Natural killer cell (primary cell): ENCODE measurements at regions not wholly inside any gene's neighbourhood (a gene's known extent, or its start where the extent isn't known, plus 50 kb on each side); places are given as distances from the start of the nearest gene placed in this dataset.

Source experiments
- ATAC-seq, 3 donors: fragments of 150-1000 bp in 2 of 3; fragments of 200-7000 bp in 1 of 3; cut with Tn5 transposase; 1 replicate in 1 of 3; 2 replicates in 2 of 3; pipeline ENCODE4 v1.10.0; 2021; ENCODE audit warnings: mild to moderate bottlenecking in 2 of 3, moderate library complexity in 2 of 3
- DNase-seq, 2 donors: peaks; one replicate each; pipeline versions ENCODE4 v3.0.0 to v3.0.0-alpha.2; 2013 to 2021; ENCODE audit warnings: mixed read lengths in 1 of 2
- H3K27ac ChIP-seq: one replicate; pipeline ENCODE4 v1.5.1; 2013; ENCODE audit warnings: mild to moderate bottlenecking, low read length
- H3K27me3 ChIP-seq: one replicate; pipeline ENCODE4 v1.6.1; 2013; ENCODE audit warnings: low read length; ENCODE audit not compliant: control insufficient read depth, insufficient read depth
- H3K36me3 ChIP-seq: one replicate; pipeline ENCODE4 v1.6.1; 2013; ENCODE audit warnings: low read length; ENCODE audit not compliant: control insufficient read depth, insufficient read depth
- H3K4me1 ChIP-seq: one replicate; pipeline ENCODE4 v1.6.1; 2013; ENCODE audit warnings: low read length; ENCODE audit not compliant: control insufficient read depth, insufficient read depth
- H3K4me3 ChIP-seq: one replicate; pipeline ENCODE4 v1.5.1; 2013; ENCODE audit warnings: low read length
- H3K9me3 ChIP-seq: one replicate; pipeline ENCODE4 v1.6.1; 2013; ENCODE audit warnings: low read length; ENCODE audit not compliant: control insufficient read depth, insufficient read depth
- H3K27ac Mint-ChIP-seq, 2 donors: one replicate each; pipeline ENCODE4 v1.8.0; 2022; ENCODE audit warnings: mild to moderate bottlenecking in 2 of 2, mixed read lengths in 2 of 2, moderate library complexity in 1 of 2
- H3K27me3 Mint-ChIP-seq, 2 donors: one replicate each; pipeline ENCODE4 v1.8.0; 2022; ENCODE audit warnings: low read depth in 2 of 2, mixed read lengths in 2 of 2
- H3K36me3 Mint-ChIP-seq: one replicate; pipeline ENCODE4 v1.8.0; 2022; ENCODE audit warnings: mixed read lengths
- H3K4me1 Mint-ChIP-seq, 2 donors: one replicate each; pipeline ENCODE4 v1.8.0; 2022; ENCODE audit warnings: mixed read lengths in 2 of 2
- H3K4me3 Mint-ChIP-seq: one replicate; pipeline ENCODE4 v1.8.0; 2022; ENCODE audit warnings: mild to moderate bottlenecking, moderate library complexity, mixed read lengths
- H3K9me3 Mint-ChIP-seq, 2 donors: one replicate each; pipeline ENCODE4 v1.8.0; 2022; ENCODE audit warnings: mixed read lengths in 2 of 2
- WGBS: methylation state at CpG from one replicate; pipeline ENCODE4 v1.1.7; 2013; ENCODE audit warnings: missing lambda C conversion rate; ENCODE audit not compliant: insufficient coverage; 5-methylcytosine and 5-hydroxymethylcytosine counted together
- intact Hi-C: fragments of 100-400 bp; cut with micrococcal nuclease; formaldehyde crosslinking; loops from one replicate; pipeline ENCODE4 v1.14.2; 2022
- TF ChIP-seq, protein P1 (sequence below): fragments of 200-600 bp; IDR thresholded peaks from one replicate; pipeline ENCODE4 v1.8.0; 2022; ENCODE audit warnings: antibody characterized with exemption

DNA sequence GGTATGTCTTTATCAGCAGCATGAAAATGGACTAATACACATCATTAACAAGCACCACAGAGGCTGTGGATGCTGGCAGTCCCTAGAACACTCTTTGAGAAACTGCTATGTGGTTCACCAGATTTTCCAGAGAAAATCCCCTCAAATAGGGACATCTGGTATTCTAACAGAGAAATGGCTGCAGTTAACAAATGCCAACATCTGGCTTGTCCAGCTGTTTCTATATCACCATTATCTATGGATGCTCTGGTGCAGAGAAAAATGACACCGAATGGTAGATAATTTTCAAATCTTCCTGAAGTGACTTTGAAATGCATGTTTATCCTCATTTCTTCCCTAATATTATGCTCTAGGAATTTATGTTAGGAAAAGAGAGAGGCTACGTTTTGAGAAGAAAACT, 403.5 kb upstream of the PROX1 start:
- intact Hi-C loops, result no loop called here
- no peaks in the 10 kb centered on the region for H3K4me1 Mint-ChIP-seq
- Histone ChIP-seq H3K9me3 (no peaks in the 10 kb centered on the region), H3K4me1 (no peaks in the 10 kb centered on the region), H3K27me3 (no peaks in the 10 kb centered on the region), H3K4me3 (no peak overlapping the region), H3K36me3 (no peaks in the 10 kb centered on the region), H3K27ac (no peak overlapping the region)
- H3K27me3 Mint-ChIP-seq, result peaks cover 0 to 7% of the 10 kb centered on the region in 2 donors
- DNase-seq (no peak), ATAC-seq (no peak)
- no peaks in the 10 kb centered on the region for H3K36me3 Mint-ChIP-seq
- WGBS, result no CpG with 5 or more reads among the region's 2 CpGs
- H3K4me3 Mint-ChIP-seq, result no peak overlapping the region
- TF ChIP-seq, protein P1, sequence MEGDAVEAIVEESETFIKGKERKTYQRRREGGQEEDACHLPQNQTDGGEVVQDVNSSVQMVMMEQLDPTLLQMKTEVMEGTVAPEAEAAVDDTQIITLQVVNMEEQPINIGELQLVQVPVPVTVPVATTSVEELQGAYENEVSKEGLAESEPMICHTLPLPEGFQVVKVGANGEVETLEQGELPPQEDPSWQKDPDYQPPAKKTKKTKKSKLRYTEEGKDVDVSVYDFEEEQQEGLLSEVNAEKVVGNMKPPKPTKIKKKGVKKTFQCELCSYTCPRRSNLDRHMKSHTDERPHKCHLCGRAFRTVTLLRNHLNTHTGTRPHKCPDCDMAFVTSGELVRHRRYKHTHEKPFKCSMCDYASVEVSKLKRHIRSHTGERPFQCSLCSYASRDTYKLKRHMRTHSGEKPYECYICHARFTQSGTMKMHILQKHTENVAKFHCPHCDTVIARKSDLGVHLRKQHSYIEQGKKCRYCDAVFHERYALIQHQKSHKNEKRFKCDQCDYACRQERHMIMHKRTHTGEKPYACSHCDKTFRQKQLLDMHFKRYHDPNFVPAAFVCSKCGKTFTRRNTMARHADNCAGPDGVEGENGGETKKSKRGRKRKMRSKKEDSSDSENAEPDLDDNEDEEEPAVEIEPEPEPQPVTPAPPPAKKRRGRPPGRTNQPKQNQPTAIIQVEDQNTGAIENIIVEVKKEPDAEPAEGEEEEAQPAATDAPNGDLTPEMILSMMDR, result no peak
- H3K9me3 Mint-ChIP-seq, result no peaks in the 10 kb centered on the region
- H3K27ac Mint-ChIP-seq, result no peak overlapping the region

GRCh38 chr1:213585402-213585801, 402.4 kb upstream of the PROX1 start:
- Histone ChIP-seq H3K27me3 (no peaks in the 10 kb centered on the region), H3K36me3 (no peaks in the 10 kb centered on the region), H3K4me3 (no peak overlapping the region), H3K4me1 (no peaks in the 10 kb centered on the region), H3K9me3 (no peaks in the 10 kb centered on the region), H3K27ac (no peak overlapping the region)
- intact Hi-C loops, result no loop called here
- 83% methylated on average over 2 of the region's 2 CpGs for WGBS
- Mint-ChIP-seq H3K27ac (no peak overlapping the region), H3K4me1 (no peaks in the 10 kb centered on the region), H3K9me3 (no peaks in the 10 kb centered on the region), H3K36me3 (no peaks in the 10 kb centered on the region), H3K27me3 (peaks cover 0 to 7% of the 10 kb centered on the region in 2 donors), H3K4me3 (no peak overlapping the region)
- TF ChIP-seq, protein P1, result no peak
- no peak for DNase-seq
- ATAC-seq, result no peak

- H3K9me3 Mint-ChIP-seq, result no peaks in the 10 kb centered on the region
- no peak for ATAC-seq
- H3K4me1 Mint-ChIP-seq, result no peaks in the 10 kb centered on the region
- H3K27me3 ChIP-seq, result no peaks in the 10 kb centered on the region
- no peak overlapping the region for H3K27ac ChIP-seq
- H3K36me3 ChIP-seq, result no peaks in the 10 kb centered on the region
- no peak overlapping the region for H3K4me3 Mint-ChIP-seq
- no peak overlapping the region for H3K27ac Mint-ChIP-seq
- TF ChIP-seq, protein P1, result no peak
- intact Hi-C loops, result no loop called here
- DNase-seq, result no peak
- peaks cover 0 to 7% of the 10 kb centered on the region in 2 donors for H3K27me3 Mint-ChIP-seq
- H3K36me3 Mint-ChIP-seq, result no peaks in the 10 kb centered on the region
- no peaks in the 10 kb centered on the region for H3K9me3 ChIP-seq
- H3K4me3 ChIP-seq, result no peak overlapping the region
- H3K4me1 ChIP-seq, result no peaks in the 10 kb centered on the region
- WGBS, result 84% methylated on average over 6 of the region's 6 CpGs
Measured at GRCh38 chr1:213585959-213586586, 401.7 kb upstream of the PROX1 start.

DNA sequence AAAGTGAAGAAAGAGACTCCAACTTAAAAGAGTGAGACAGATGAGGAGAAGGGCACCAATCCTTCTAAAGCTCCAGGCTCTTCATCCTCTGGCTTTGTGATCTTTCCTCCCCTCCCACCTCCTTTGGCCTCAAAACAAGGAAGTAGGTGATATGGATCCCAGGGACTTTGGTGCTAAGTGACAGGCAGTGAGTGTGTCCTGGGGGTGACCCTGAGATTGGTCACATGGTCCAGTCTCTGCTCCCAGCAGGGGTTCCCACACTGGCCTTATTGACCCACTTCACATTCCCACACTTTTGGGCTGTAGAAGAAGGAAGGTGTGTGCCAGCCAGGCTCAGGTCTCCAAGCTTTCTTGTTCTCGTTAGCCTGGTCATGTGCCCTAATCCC, 401.2 kb upstream of the PROX1 start:
- Histone ChIP-seq H3K27me3 (no peaks in the 10 kb centered on the region), H3K9me3 (no peaks in the 10 kb centered on the region), H3K4me3 (no peak overlapping the region), H3K27ac (no peak overlapping the region), H3K36me3 (no peaks in the 10 kb centered on the region), H3K4me1 (no peaks in the 10 kb centered on the region)
- no peak overlapping the region for H3K4me3 Mint-ChIP-seq
- intact Hi-C loops, result no loop called here
- no peak overlapping the region for H3K27ac Mint-ChIP-seq
- WGBS, result 94% methylated on average over 1 of the region's 1 CpG
- H3K9me3 Mint-ChIP-seq, result no peaks in the 10 kb centered on the region
- no peaks in the 10 kb centered on the region for H3K36me3 Mint-ChIP-seq
- no peaks in the 10 kb centered on the region for H3K4me1 Mint-ChIP-seq
- ATAC-seq (no peak), DNase-seq (no peak)
- peaks cover 2 to 7% of the 10 kb centered on the region in 2 donors for H3K27me3 Mint-ChIP-seq
- TF ChIP-seq, protein P1, result no peak
